ENCODE measurements at regions not wholly inside any gene's neighbourhood (a gene's known extent, or its start where the extent isn't known, plus 50 kb on each side); places are given as distances from the start of the nearest gene placed in this dataset.

GRCh38 chr14:96734076-96734622, 63.0 kb upstream of the VRK1 start:
- no peak overlapping the region for H3K4me3 Mint-ChIP-seq (ENCODE audit: unreplicated experiment)
- H3K27ac Mint-ChIP-seq (ENCODE audit: low read depth, unreplicated experiment) = no peak overlapping the region
- H3K36me3 Mint-ChIP-seq (ENCODE audit: insufficient read depth, unreplicated experiment) = no peaks in the 10 kb centered on the region
- intact Hi-C loops (cut with micrococcal nuclease) = no loop called here
- H3K27me3 Mint-ChIP-seq (ENCODE audit: insufficient read depth, unreplicated experiment) = peaks cover 100% of the 10 kb centered on the region
- H3K4me1 Mint-ChIP-seq (ENCODE audit: insufficient read depth, unreplicated experiment) = no peaks in the 10 kb centered on the region
- ChIA-PET POLR2A (interaction anchor here (0.8 kb wide), 1 partner anchor 13 kb away, joined by 3 read pairs; no protein-coding TSS in a partner anchor), CTCF (interaction anchor here (1.0 to 1.1 kb wide), 2 partner anchors 33 to 162 kb away, joined by 3 read pairs; no protein-coding TSS in a partner anchor)
- no peaks in the 10 kb centered on the region for H3K9me3 Mint-ChIP-seq (ENCODE audit: unreplicated experiment)
- no peak for DNase-seq (ENCODE audit: unreplicated experiment)
- TF ChIP-seq, protein P1, sequence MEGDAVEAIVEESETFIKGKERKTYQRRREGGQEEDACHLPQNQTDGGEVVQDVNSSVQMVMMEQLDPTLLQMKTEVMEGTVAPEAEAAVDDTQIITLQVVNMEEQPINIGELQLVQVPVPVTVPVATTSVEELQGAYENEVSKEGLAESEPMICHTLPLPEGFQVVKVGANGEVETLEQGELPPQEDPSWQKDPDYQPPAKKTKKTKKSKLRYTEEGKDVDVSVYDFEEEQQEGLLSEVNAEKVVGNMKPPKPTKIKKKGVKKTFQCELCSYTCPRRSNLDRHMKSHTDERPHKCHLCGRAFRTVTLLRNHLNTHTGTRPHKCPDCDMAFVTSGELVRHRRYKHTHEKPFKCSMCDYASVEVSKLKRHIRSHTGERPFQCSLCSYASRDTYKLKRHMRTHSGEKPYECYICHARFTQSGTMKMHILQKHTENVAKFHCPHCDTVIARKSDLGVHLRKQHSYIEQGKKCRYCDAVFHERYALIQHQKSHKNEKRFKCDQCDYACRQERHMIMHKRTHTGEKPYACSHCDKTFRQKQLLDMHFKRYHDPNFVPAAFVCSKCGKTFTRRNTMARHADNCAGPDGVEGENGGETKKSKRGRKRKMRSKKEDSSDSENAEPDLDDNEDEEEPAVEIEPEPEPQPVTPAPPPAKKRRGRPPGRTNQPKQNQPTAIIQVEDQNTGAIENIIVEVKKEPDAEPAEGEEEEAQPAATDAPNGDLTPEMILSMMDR (IDR thresholded peaks at IDR 0.05; ENCODE audit: unreplicated experiment) = no peak
- BruUV-seq (replicated peaks) = no TSS peak

- H3K4me1 Mint-ChIP-seq (ENCODE audit: insufficient read depth, unreplicated experiment) = no peaks in the 10 kb centered on the region
- no peak overlapping the region for H3K4me3 Mint-ChIP-seq (ENCODE audit: unreplicated experiment)
- intact Hi-C loops (cut with micrococcal nuclease) = no loop called here
- ChIA-PET POLR2A (no interaction called here), CTCF (interaction anchor here (1.5 to 1.8 kb wide), 2 partner anchors 9 to 168 kb away, joined by 4 to 5 read pairs; no protein-coding TSS in a partner anchor)
- no peaks in the 10 kb centered on the region for H3K9me3 Mint-ChIP-seq (ENCODE audit: unreplicated experiment)
- no peak overlapping the region for H3K27ac Mint-ChIP-seq (ENCODE audit: low read depth, unreplicated experiment)
- no peaks in the 10 kb centered on the region for H3K36me3 Mint-ChIP-seq (ENCODE audit: insufficient read depth, unreplicated experiment)
- peaks cover 95% of the 10 kb centered on the region for H3K27me3 Mint-ChIP-seq (ENCODE audit: insufficient read depth, unreplicated experiment)
- no TSS peak for BruUV-seq (replicated peaks)
- peak; percentile 3 for DNase-seq (ENCODE audit: unreplicated experiment)
- TF ChIP-seq, protein P1 (IDR thresholded peaks at IDR 0.05; ENCODE audit: unreplicated experiment) = no peak
These were observed 61.7 kb upstream of the VRK1 start for GRCh38 chr14:96735526-96735925.

GRCh38 chr14:96736439-96736838, 60.7 kb upstream of the VRK1 start:
- Mint-ChIP-seq H3K4me1 (ENCODE audit: insufficient read depth, unreplicated experiment) (no peaks in the 10 kb centered on the region), H3K36me3 (ENCODE audit: insufficient read depth, unreplicated experiment) (no peaks in the 10 kb centered on the region), H3K27me3 (ENCODE audit: insufficient read depth, unreplicated experiment) (peaks cover 86% of the 10 kb centered on the region), H3K4me3 (ENCODE audit: unreplicated experiment) (no peak overlapping the region), H3K9me3 (ENCODE audit: unreplicated experiment) (no peaks in the 10 kb centered on the region), H3K27ac (ENCODE audit: low read depth, unreplicated experiment) (no peak overlapping the region)
- DNase-seq (ENCODE audit: unreplicated experiment) = no peak
- no TSS peak for BruUV-seq (replicated peaks)
- ChIA-PET CTCF (interaction anchor here (0.5 to 1.8 kb wide), 4 partner anchors 10 to 169 kb away, joined by 3 to 5 read pairs (median 4); no protein-coding TSS in a partner anchor), POLR2A (interaction anchor here (0.7 kb wide), 1 partner anchor 22 kb away, joined by 3 read pairs; no protein-coding TSS in a partner anchor)
- intact Hi-C loops (cut with micrococcal nuclease) = no loop called here
- TF ChIP-seq, protein P1 (IDR thresholded peaks at IDR 0.05; ENCODE audit: unreplicated experiment) = no peak

DNA sequence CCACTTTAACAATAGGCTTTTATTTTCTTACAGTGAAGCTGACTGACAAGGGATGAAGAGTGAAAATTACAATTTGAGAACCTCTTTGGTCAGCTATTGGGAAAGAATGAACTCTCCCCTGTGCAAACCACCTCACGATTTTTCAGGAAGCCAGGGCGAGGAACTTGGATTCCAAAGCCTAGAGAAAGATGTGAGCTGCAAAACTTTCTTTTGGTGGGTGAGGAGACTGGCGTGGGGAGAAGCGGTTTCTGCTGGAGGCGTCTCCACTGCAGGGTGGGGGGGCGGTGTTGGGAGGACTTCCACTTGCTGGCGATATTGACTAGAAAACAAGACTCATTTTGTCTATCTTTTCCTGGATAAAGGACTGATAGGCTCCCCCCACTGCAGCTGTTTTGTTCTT, 59.3 kb upstream of the VRK1 start:
- peaks cover 6% of the 10 kb centered on the region for H3K4me1 Mint-ChIP-seq (ENCODE audit: insufficient read depth, unreplicated experiment)
- DNase-seq (ENCODE audit: unreplicated experiment) = no peak

More for the DNA sequence above, 59.3 kb upstream of the VRK1 start:
- intact Hi-C loops (cut with micrococcal nuclease) = no loop called here
- Mint-ChIP-seq H3K4me3 (ENCODE audit: unreplicated experiment) (no peak overlapping the region), H3K36me3 (ENCODE audit: insufficient read depth, unreplicated experiment) (peaks cover 8% of the 10 kb centered on the region), H3K27ac (ENCODE audit: low read depth, unreplicated experiment) (no peak overlapping the region), H3K9me3 (ENCODE audit: unreplicated experiment) (no peaks in the 10 kb centered on the region), H3K27me3 (ENCODE audit: insufficient read depth, unreplicated experiment) (peaks cover 72% of the 10 kb centered on the region)
- POLR2A ChIA-PET = interaction anchor here (0.9 kb wide), 1 partner anchor 168 kb away, joined by 4 read pairs; no protein-coding TSS in a partner anchor
- no TSS peak for BruUV-seq (replicated peaks)
- TF ChIP-seq, protein P1 (IDR thresholded peaks at IDR 0.05; ENCODE audit: unreplicated experiment) = no peak
- CTCF ChIA-PET = interaction anchor here (4.7 kb wide), 1 partner anchor 171 kb away, joined by 42 read pairs; no protein-coding TSS in a partner anchor
